Muscle layer of colon (tissue), 2 donors: ENCODE measurements at regions not wholly inside any gene's neighbourhood (a gene's known extent, or its start where the extent isn't known, plus 50 kb on each side); places are given as distances from the start of the nearest gene placed in this dataset.

ENCODE experiments used
- H3K27ac ChIP-seq: one replicate; pipeline ENCODE4 v1.7.0; 2013; ENCODE audit warnings: low read depth, mild to moderate bottlenecking, low read length, moderate library complexity
- H3K27me3 ChIP-seq, 2 donors: one replicate each; pipeline ENCODE4 v1.7.0; 2013; ENCODE audit warnings: low read length in 2 of 2, mild to moderate bottlenecking in 2 of 2; ENCODE audit not compliant: insufficient read depth in 2 of 2, control insufficient read depth in 1 of 2
- H3K36me3 ChIP-seq: one replicate; pipeline ENCODE4 v1.7.0; 2013; ENCODE audit warnings: mild to moderate bottlenecking, low read length; ENCODE audit not compliant: insufficient read depth
- H3K4me1 ChIP-seq: one replicate; pipeline ENCODE4 v1.7.0; 2013; ENCODE audit warnings: mild to moderate bottlenecking, low read length; ENCODE audit not compliant: insufficient read depth
- H3K4me3 ChIP-seq, 2 donors: one replicate each; pipeline ENCODE4 v1.7.0; 2013; ENCODE audit warnings: low read length in 2 of 2, low read depth in 1 of 2, mild to moderate bottlenecking in 1 of 2, moderate library complexity in 1 of 2
- H3K9ac ChIP-seq: one replicate; pipeline ENCODE4 v1.7.0; 2013; ENCODE audit warnings: low read length
- H3K9me3 ChIP-seq: one replicate; pipeline ENCODE4 v1.7.0; 2013; ENCODE audit warnings: mild to moderate bottlenecking, low read length
- donor health status: abdominal sarcoma.
- donor health status: Adenocarcinoma of cecum.

DNA sequence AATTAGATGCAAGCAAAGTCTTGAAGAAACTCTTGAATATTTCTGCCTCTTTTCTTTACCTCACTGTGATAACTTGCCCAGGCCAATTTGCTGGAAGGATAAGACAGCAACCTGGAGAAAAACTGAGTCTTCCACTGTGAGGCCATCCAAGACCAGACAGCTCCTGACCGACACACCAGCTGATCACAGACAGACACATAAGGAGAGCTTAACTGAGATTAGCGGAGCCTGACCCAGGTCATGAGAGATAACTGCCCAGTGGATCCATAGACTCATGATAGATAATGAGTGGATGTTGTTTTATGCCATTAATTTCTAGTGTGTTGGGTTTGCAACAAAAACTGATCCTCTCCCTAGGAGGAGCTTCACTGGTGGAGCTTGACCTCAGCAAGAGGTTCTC, 64.4 kb upstream of the NOX3 start:
- no peaks in the 10 kb centered on the region for H3K27me3 ChIP-seq
- H3K9ac ChIP-seq = no peak overlapping the region
- no peak overlapping the region for H3K27ac ChIP-seq
- no peaks in the 10 kb centered on the region for H3K9me3 ChIP-seq
- H3K4me3 ChIP-seq = no peak overlapping the region
- no peaks in the 10 kb centered on the region for H3K4me1 ChIP-seq
- no peaks in the 10 kb centered on the region for H3K36me3 ChIP-seq

DNA sequence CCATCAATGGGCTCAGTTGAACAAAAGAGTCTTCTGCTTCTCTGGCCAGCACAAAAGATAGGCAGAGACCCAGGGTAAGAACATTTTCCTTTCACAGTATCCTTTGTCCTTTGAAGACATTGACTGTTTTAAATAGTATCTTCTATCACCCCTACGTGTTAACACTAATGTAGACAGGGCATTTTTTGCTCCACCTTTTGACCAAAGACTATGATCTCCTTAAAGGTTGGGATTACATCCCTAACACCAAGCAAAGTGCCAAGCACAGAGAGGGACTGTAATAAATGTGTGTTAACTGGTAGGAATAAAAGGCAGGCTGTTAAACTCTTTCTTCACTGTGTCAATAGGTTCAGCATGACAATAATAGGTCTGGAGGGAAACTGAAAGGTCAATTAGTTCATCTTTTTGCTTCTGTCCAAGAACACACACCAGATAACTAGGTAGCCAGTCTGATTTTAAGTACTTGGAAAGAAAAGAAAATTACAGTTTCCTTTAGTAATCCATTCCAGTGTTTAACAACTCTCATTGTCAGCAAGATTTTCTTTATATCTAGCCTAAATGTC, 63.6 kb upstream of the NOX3 start:
- H3K4me1 ChIP-seq = no peaks in the 10 kb centered on the region
- H3K27ac ChIP-seq = no peak overlapping the region
- H3K36me3 ChIP-seq = no peaks in the 10 kb centered on the region
- no peaks in the 10 kb centered on the region for H3K9me3 ChIP-seq
- no peaks in the 10 kb centered on the region for H3K27me3 ChIP-seq
- H3K4me3 ChIP-seq = no peak overlapping the region
- no peak overlapping the region for H3K9ac ChIP-seq

DNA sequence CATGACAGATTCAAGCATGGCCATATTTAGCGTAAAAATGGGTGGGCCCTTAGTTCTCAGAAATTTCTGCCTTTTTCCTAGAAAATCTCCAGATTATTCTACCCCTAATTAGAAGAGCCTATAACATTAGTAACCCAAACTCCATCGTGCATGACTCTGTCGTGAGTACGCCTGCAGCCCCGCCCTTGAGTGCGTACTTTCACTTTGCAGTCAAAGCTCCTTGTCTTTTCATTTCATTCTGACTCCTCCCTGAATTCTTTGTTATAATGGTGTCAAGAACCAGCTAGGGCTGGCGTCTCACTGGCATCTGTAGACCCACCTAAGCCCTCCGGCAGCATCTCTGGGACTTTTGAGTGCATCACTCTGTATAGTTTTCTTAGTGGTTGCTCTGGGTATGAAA, 61.7 kb upstream of the NOX3 start:
- H3K27ac ChIP-seq = no peak overlapping the region
- no peaks in the 10 kb centered on the region for H3K36me3 ChIP-seq
- H3K4me3 ChIP-seq = no peak overlapping the region
- H3K4me1 ChIP-seq = no peaks in the 10 kb centered on the region
- no peak overlapping the region for H3K9ac ChIP-seq
- no peaks in the 10 kb centered on the region for H3K27me3 ChIP-seq
- H3K9me3 ChIP-seq = no peaks in the 10 kb centered on the region

DNA sequence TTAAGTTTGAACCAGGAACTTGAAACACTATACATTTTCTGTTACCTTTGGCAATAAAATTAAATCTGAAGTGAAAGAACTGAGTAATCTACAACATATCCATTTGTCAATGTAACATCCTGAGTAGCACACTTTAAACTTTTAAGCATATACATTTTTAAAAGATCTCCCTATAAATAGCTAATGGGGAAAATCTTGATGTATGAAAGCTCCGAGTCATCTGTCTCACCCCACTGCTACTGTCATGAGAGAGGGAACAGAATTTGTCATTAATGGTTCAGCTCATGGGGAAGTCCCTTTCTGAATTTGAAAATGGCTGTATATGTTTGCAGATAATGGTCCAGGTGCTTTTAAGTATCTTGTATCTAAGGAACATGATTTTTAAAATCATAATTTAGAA, 55.2 kb upstream of the NOX3 start:
- H3K4me3 ChIP-seq = no peak overlapping the region
- H3K4me1 ChIP-seq = no peaks in the 10 kb centered on the region
- no peak overlapping the region for H3K27ac ChIP-seq
- no peak overlapping the region for H3K9ac ChIP-seq
- no peaks in the 10 kb centered on the region for H3K36me3 ChIP-seq
- no peaks in the 10 kb centered on the region for H3K27me3 ChIP-seq
- no peaks in the 10 kb centered on the region for H3K9me3 ChIP-seq

DNA sequence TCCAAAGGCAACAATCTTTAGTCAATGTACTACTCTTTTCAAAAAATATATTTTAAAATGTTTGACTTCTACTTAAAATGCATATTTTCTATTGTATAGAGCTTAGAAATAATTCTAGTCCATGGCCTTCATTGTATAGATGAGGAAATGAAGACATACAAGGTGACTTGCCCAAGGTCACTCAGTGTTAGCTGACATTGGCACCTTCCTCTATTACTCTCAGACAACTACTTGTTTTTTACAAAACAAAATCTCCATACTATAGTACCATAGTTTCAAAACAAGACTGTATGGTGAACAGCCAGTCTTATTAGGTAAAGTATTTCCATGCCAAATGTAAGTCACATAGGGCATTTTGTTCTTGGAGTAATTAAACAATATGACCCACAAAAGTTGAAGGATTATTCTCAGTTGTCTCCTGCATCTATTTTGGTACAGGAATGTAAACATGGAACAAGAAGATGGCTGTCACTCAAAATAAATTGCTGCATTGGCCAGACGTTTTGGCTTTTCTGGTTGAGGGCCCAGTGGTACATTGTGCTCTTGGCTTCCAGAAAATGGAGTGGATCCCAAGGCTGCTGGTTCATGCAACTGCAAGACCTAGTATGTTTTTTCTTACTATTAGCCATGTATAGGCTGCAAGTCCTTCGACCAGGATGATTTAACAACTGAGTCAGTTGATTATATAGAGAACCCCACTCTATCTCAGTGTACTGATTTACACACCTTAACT, 54.3 kb upstream of the NOX3 start:
- Histone ChIP-seq H3K27me3 (no peaks in the 10 kb centered on the region), H3K9ac (no peak overlapping the region), H3K27ac (no peak overlapping the region), H3K9me3 (no peaks in the 10 kb centered on the region), H3K4me1 (no peaks in the 10 kb centered on the region), H3K36me3 (no peaks in the 10 kb centered on the region), H3K4me3 (no peak overlapping the region)

GRCh38 chr6:155505608-155505989, 50.0 kb upstream of the NOX3 start:
- Histone ChIP-seq H3K4me1 (no peaks in the 10 kb centered on the region), H3K27me3 (no peaks in the 10 kb centered on the region), H3K36me3 (no peaks in the 10 kb centered on the region), H3K9ac (no peak overlapping the region), H3K27ac (no peak overlapping the region), H3K9me3 (no peaks in the 10 kb centered on the region), H3K4me3 (no peak overlapping the region)
